Spinal cord (tissue), 1 donor: ENCODE measurements at regions not wholly inside any gene's neighbourhood (a gene's known extent, or its start where the extent isn't known, plus 50 kb on each side); places are given as distances from the start of the nearest gene placed in this dataset. TPM values are rescaled to one million over a fixed set of nuclear protein-coding genes. Genes with fewer than 3 reads are reported as not detected.

Experiments used
- small RNA-seq: library from RNA; depleted of rRNA; stranded (forward); fragments of <200 nt; gene quantifications from one replicate; pipeline ENCODE3, GENCODE V24; 2014; ENCODE audit warnings: low replicate concordance

Small RNA genes in the stretch of these regions (small RNA-seq; reads per million reads assigned to genes)
- gene AL606845.1: not detected
- not detected for gene RNU6-475P
